Breast epithelium (tissue), 4 donors: ENCODE measurements at regions not wholly inside any gene's neighbourhood (a gene's known extent, or its start where the extent isn't known, plus 50 kb on each side); places are given as distances from the start of the nearest gene placed in this dataset.

Experiments
- DNase-seq, 2 donors: peaks; one replicate each; pipeline ENCODE4 v3.0.0-alpha.2; 2019; ENCODE audit warnings: low spot score in 2 of 2
- H3K27ac ChIP-seq, 2 donors: fragments of 200-600 bp; sonication (generic) in 1 of 2; one replicate each; pipeline ENCODE4 v1.5.1; 2016 to 2019; ENCODE audit warnings: mild to moderate bottlenecking in 1 of 2
- H3K27me3 ChIP-seq, 2 donors: fragments of 200-600 bp; sonication (generic) in 1 of 2; one replicate each; pipeline versions ENCODE4 v1.5.1 to v1.6.0; 2017 to 2019; ENCODE audit warnings: control low read depth in 1 of 2, mild to moderate bottlenecking in 1 of 2
- H3K36me3 ChIP-seq: fragments of 200-600 bp; one replicate; pipeline ENCODE4 v1.5.1; 2019
- H3K4me1 ChIP-seq, 2 donors: fragments of 200-600 bp; sonication (generic); one replicate each; pipeline ENCODE4 v1.5.1; 2016 to 2019; ENCODE audit warnings: control low read depth in 1 of 2
- H3K4me3 ChIP-seq, 3 donors: fragments of 200-600 bp; sonication (generic); 1 replicate in 2 of 3; 2 replicates in 1 of 3; pipeline ENCODE4 v1.5.1; 2016 to 2019; ENCODE audit warnings: mild to moderate bottlenecking in 3 of 3, moderate library complexity in 2 of 3
- H3K9me3 ChIP-seq, 2 donors: fragments of 200-600 bp; sonication (generic) in 1 of 2; one replicate each; pipeline ENCODE4 v1.5.1; 2016 to 2019; ENCODE audit warnings: control low read depth in 1 of 2
- POLR2A ChIP-seq: fragments of 450-650 bp; IDR thresholded peaks from one replicate; pipeline ENCODE4 v1.6.1; 2016; ENCODE audit warnings: antibody characterized with exemption, mild to moderate bottlenecking, moderate library complexity
- POLR2AphosphoS5 ChIP-seq, 3 donors: sonication (generic); formaldehyde crosslinking; IDR thresholded peaks; one replicate each; pipeline ENCODE4 v1.6.1; 2017; ENCODE audit warnings: antibody characterized with exemption in 3 of 3
- intact Hi-C: fragments of 100-400 bp; cut with DNase I; formaldehyde crosslinking; loops from one replicate; pipeline ENCODE4 v1.15.1; 2023; ENCODE audit warnings: low total_unique reads
- TF ChIP-seq, protein P1 (sequence below), 3 donors: fragments of 450-650 bp; IDR thresholded peaks; one replicate each; pipeline ENCODE4 v1.5.1; 2016 to 2017; ENCODE audit warnings: antibody characterized with exemption in 3 of 3, mild to moderate bottlenecking in 3 of 3, moderate library complexity in 3 of 3

- TF ChIP-seq, protein P1, sequence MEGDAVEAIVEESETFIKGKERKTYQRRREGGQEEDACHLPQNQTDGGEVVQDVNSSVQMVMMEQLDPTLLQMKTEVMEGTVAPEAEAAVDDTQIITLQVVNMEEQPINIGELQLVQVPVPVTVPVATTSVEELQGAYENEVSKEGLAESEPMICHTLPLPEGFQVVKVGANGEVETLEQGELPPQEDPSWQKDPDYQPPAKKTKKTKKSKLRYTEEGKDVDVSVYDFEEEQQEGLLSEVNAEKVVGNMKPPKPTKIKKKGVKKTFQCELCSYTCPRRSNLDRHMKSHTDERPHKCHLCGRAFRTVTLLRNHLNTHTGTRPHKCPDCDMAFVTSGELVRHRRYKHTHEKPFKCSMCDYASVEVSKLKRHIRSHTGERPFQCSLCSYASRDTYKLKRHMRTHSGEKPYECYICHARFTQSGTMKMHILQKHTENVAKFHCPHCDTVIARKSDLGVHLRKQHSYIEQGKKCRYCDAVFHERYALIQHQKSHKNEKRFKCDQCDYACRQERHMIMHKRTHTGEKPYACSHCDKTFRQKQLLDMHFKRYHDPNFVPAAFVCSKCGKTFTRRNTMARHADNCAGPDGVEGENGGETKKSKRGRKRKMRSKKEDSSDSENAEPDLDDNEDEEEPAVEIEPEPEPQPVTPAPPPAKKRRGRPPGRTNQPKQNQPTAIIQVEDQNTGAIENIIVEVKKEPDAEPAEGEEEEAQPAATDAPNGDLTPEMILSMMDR (IDR thresholded peaks at IDR 0.05), result no peak
- TF ChIP-seq POLR2AphosphoS5 (IDR thresholded peaks at IDR 0.05), result no peak
- TF ChIP-seq POLR2A, result no peak
- peaks cover 3 to 21% of the 10 kb centered on the region in 2 donors for H3K9me3 ChIP-seq
- intact Hi-C loops, result no loop called here
Observed at GRCh38 chr6:117149324-117149723, 116.0 kb upstream of the VGLL2 start.

GRCh38 chr6:117156741-117157140, 108.6 kb upstream of the VGLL2 start:
- H3K27ac ChIP-seq, result no peak overlapping the region
- DNase-seq, result no peak
- H3K36me3 ChIP-seq, result no peaks in the 10 kb centered on the region
- no peak overlapping the region for H3K4me3 ChIP-seq
- peaks cover 0 to 2% of the 10 kb centered on the region in 2 donors for H3K9me3 ChIP-seq
- no peaks in the 10 kb centered on the region for H3K27me3 ChIP-seq
- no peak for TF ChIP-seq POLR2A
- TF ChIP-seq, protein P1 (IDR thresholded peaks at IDR 0.05), result no peak
- no peak for TF ChIP-seq POLR2AphosphoS5 (IDR thresholded peaks at IDR 0.05)
- H3K4me1 ChIP-seq, result no peaks in the 10 kb centered on the region
- intact Hi-C loops, result no loop called here

More at GRCh38 chr6:117149324-117149723, 116.0 kb upstream of the VGLL2 start:
- Histone ChIP-seq H3K27ac (no peak overlapping the region), H3K36me3 (no peaks in the 10 kb centered on the region), H3K4me1 (no peaks in the 10 kb centered on the region), H3K4me3 (no peak overlapping the region), H3K27me3 (no peaks in the 10 kb centered on the region)
- DNase-seq, result no peak

DNA sequence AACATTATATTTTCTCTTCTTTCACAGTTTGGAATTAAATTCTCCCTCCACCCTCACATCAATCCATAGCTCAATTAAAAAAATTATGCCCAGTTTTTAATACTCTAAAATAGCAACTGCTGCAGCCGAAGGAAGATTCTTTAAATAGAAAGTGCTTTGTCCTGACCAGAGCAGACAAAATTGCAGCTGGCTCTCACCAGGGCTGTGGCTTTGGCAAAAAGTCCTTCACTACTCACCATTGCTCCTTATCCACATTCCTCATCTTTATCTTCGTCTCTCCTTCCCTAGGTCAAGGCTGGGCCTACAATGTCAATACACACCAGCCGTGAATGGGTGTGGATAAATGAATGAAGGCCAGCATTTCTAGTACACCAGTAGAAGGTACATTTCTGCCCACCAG, 107.9 kb upstream of the VGLL2 start:
- Histone ChIP-seq H3K27me3 (no peaks in the 10 kb centered on the region), H3K4me1 (no peaks in the 10 kb centered on the region), H3K27ac (no peak overlapping the region), H3K9me3 (no peaks in the 10 kb centered on the region), H3K4me3 (no peak overlapping the region), H3K36me3 (no peaks in the 10 kb centered on the region)
- intact Hi-C loops, result no loop called here
- TF ChIP-seq POLR2A (no peak), POLR2AphosphoS5 (IDR thresholded peaks at IDR 0.05) (no peak)
- TF ChIP-seq, protein P1 (IDR thresholded peaks at IDR 0.05), result no peak
- DNase-seq, result no peak

DNA sequence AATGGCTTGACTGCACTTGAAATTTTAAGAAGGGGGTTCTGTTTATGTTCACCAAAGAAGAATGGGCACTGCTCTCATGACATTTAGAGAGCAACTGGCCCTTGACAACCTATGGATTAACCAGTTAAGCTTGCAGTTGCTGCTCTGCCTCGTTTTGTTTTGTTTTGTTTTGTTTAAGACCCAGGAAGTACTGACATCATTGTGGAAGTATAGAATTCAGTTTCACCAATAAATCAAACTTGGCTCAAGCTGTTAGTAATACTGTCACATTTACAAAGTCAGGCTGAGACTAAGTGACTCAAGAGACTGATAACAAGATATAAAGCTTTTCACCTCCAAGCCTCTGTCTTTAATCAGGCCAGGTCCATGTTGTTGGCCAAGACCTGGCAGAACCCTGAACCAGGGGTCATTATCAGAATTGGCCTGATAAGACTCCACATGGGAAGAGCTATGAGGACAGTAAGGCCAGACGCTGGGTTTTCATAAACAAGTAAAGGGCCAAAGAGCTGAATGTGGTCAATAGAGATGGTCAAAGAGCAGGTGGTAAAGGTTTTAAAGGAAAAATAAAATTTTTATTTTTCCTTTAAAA, 99.4 kb upstream of the VGLL2 start:
- TF ChIP-seq, protein P1 (IDR thresholded peaks at IDR 0.05), result no peak
- TF ChIP-seq POLR2AphosphoS5 (IDR thresholded peaks at IDR 0.05) (no peak), POLR2A (no peak)
- DNase-seq, result no peak
- Histone ChIP-seq H3K4me3 (no peak overlapping the region), H3K36me3 (no peaks in the 10 kb centered on the region), H3K4me1 (peaks cover 0 to 5% of the 10 kb centered on the region in 2 donors), H3K9me3 (no peaks in the 10 kb centered on the region), H3K27me3 (no peaks in the 10 kb centered on the region), H3K27ac (no peak overlapping the region)
- intact Hi-C loops, result no loop called here

DNA sequence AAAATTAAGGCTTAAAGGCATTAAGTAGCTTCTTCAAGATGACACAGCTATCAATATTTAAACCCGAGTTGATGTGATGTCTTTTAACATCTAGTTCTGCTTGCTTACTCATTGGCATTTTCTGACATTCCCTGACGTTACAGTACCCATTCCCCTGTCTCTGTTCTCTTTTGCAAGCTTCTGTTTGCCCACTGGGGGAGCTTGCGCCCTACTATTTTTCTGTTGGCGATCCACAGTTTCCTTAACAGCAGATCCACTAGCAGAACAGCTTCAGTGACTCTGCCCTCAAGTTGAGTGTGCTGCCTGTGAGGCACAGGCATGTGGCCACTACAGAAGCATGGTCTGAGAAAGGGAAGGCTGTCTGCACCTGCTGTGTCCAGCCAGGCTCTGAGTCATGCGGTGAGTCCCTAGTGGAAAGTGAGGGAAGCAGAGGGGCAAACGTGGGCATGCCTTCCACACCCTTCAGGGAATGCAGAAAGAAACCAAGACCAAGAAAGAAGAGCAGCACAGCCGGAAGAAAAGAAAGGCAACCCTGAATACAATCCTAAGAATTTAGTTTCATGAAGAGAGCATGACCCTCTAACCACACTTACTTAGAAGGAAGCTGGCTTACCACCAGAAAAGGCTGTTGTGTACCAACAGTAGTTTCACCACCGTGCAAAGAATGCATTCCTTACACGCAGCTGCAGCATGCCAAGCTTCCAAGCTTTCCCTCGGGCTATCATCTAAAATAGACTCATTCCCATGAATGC, 97.7 kb upstream of the VGLL2 start:
- TF ChIP-seq POLR2A (no peak), POLR2AphosphoS5 (IDR thresholded peaks at IDR 0.05) (no peak)
- TF ChIP-seq, protein P1 (IDR thresholded peaks at IDR 0.05), result no peak
- peak overlapping the region in 1 of 2 donors; percentile 60 for H3K27ac ChIP-seq
- peak in 1 of 2 donors; percentile 54 for DNase-seq
- intact Hi-C loops, result no loop called here
- H3K27me3 ChIP-seq, result no peaks in the 10 kb centered on the region
- peaks cover 0 to 5% of the 10 kb centered on the region in 2 donors for H3K4me1 ChIP-seq
- H3K4me3 ChIP-seq, result no peak overlapping the region
- H3K36me3 ChIP-seq, result no peaks in the 10 kb centered on the region
- H3K9me3 ChIP-seq, result no peaks in the 10 kb centered on the region
